ENCODE measurements at regions not wholly inside any gene's neighbourhood (a gene's known extent, or its start where the extent isn't known, plus 50 kb on each side); places are given as distances from the start of the nearest gene placed in this dataset.
"Not testable (repeated sequence)": the region's sequence is repeated elsewhere in the genome, so short reads cannot be mapped to it uniquely, and the experiment has no call there.

DNA sequence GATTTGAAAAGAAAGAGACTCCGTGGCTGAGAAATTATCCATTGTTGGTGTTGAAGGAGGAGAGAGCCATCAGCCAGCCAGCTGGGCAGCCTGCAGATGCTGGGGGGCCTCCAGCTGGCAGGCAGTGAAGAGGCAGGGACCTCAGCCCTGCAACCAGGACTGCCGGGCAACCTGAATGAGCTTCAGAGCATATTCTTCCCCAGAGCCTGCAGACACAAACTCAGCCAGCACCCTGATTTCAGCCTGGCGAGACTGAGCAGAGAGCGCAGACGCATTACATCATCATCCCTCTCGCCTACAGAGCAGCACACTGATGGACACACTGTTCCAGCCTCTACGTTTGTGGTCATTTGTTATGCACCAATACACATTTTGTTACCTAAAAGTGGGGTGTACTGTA, 150.7 kb upstream of the RAB6C start:
- no peak for DNase-seq
- ATAC-seq (ENCODE audit: poor library complexity) = no peak
- intact Hi-C loops (cut with DNase I) = no loop called here

GRCh38 chr2:129829588-129829987, 149.9 kb upstream of the RAB6C start:
- intact Hi-C loops (cut with DNase I) = no loop called here

DNA sequence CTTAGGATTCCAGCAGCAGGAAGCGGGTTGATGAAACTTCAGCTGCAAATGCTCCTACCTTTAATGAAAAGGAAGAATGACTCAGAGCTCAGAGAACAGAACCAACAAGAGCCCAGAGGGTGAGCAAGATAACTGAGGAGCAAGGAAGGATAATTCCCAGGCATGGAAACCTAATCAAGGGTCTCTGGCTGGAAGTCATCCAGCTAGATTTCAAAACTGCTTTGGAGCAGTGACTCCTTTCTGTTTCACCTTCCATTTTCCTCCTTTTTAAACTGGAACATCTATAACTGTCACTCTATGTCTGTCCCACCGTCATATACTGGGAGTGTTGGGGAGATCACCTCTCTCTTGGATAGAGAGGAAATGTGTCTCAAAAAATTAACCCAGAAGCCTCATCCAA, 148.4 kb upstream of the RAB6C start:
- ATAC-seq (ENCODE audit: poor library complexity) = no peak
- intact Hi-C loops (cut with DNase I) = no loop called here
- no peak for DNase-seq

More at GRCh38 chr2:129829588-129829987, 149.9 kb upstream of the RAB6C start:
- no peak for ATAC-seq (ENCODE audit: poor library complexity)
- no peak for DNase-seq

GRCh38 chr2:129833465-129833864, 146.0 kb upstream of the RAB6C start:
- ATAC-seq (ENCODE audit: poor library complexity); DNase-seq; intact Hi-C loops (cut with DNase I): not testable (repeated sequence)

GRCh38 chr2:129847043-129847442, 132.4 kb upstream of the RAB6C start:
- DNase-seq (no peak), ATAC-seq (ENCODE audit: poor library complexity) (no peak)

GRCh38 chr2:129849559-129850160, 129.8 kb upstream of the RAB6C start:
- DNase-seq (no peak), ATAC-seq (ENCODE audit: poor library complexity) (peak; percentile 70)
- intact Hi-C loops (cut with DNase I) = no loop called here

More at GRCh38 chr2:129847043-129847442, 132.4 kb upstream of the RAB6C start:
- intact Hi-C loops (cut with DNase I) = no loop called here

GRCh38 chr2:129857200-129857599, 122.3 kb upstream of the RAB6C start:
- intact Hi-C loops (cut with DNase I) = no loop called here
- peak; percentile 81 for ATAC-seq (ENCODE audit: poor library complexity)

GRCh38 chr2:129859175-129859574, 120.3 kb upstream of the RAB6C start:
- intact Hi-C loops (cut with DNase I) = no loop called here
- ATAC-seq (ENCODE audit: poor library complexity) (peak; percentile 22), DNase-seq (no peak)

More at GRCh38 chr2:129857200-129857599, 122.3 kb upstream of the RAB6C start:
- peak; percentile 61 for DNase-seq

GRCh38 chr2:129860088-129860487, 119.4 kb upstream of the RAB6C start:
- no peak for DNase-seq
- intact Hi-C loops (cut with DNase I) = no loop called here
- ATAC-seq (ENCODE audit: poor library complexity) = no peak

- intact Hi-C loops (cut with DNase I) = no loop called here
- DNase-seq (no peak), ATAC-seq (ENCODE audit: poor library complexity) (no peak)
These were observed 117.7 kb upstream of the RAB6C start for GRCh38 chr2:129861666-129862288.

DNA sequence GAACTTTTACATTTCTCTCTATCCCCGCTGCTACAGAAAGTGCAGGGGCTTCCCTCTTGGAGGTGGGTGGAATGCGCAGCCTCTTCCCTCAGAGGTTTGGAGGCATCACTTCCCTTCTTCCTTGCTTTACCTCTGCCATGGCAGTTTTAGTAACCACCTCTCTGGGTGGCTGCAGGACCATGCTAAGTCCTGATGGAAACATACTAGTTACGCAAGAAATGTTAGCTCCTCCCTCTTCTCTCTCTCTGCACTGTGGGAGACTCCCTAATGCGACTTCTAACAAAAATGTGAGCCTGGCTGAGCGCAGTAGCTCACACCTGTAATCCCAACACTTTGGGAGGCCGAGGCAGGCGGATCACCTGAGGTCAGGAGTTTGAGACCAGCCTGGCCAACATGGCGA, 116.8 kb upstream of the RAB6C start:
- intact Hi-C loops (cut with DNase I) = no loop called here
- no peak for DNase-seq
- ATAC-seq (ENCODE audit: poor library complexity) = no peak

DNA sequence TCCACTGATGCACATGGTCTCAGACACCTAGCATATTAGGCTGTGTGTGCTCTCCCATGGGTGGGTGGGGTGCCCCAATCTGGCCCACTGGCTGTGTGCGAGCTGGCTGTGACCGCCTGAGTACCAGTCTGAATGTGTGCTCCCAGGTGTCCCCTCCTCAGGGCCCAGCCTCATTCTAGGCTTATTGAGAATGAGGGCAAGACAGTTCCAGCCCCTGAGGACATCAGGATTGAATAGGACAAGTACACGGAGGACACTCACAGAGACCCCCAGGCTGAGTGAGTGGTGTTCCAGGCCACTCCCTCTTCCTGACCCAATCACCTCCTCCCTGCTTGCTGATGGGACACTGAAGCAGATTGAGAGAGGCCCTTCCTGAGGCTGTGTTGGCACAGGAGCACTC, 116.1 kb upstream of the RAB6C start:
- ATAC-seq (ENCODE audit: poor library complexity) (no peak), DNase-seq (no peak)
- intact Hi-C loops (cut with DNase I) = no loop called here

DNA sequence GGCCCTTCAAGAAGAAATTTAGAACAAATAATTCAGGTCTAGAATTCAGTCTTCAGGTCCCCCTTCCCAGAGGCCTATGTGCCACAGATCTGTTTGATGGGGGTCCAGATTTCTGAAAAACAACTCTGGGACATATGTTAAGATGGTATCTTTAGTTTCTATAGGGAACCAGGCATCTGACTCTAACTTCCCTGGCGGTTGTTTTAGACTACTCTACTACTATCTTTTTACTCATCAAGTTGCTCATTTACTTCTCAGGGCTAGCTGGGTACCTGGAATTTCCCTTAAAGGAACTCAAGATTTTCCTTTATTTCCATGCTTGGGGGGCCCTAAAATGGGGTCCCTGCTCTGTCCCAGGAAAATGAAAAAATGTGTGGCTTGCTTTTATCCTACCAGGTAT, 114.7 kb upstream of the RAB6C start:
- ATAC-seq (ENCODE audit: poor library complexity) (no peak), DNase-seq (no peak)
- intact Hi-C loops (cut with DNase I) = no loop called here

GRCh38 chr2:129865976-129866375, 113.5 kb upstream of the RAB6C start:
- ATAC-seq (ENCODE audit: poor library complexity) = no peak
- intact Hi-C loops (cut with DNase I) = no loop called here

GRCh38 chr2:129866391-129866790, 113.1 kb upstream of the RAB6C start:
- ATAC-seq (ENCODE audit: poor library complexity) (no peak), DNase-seq (no peak)
- intact Hi-C loops (cut with DNase I) = no loop called here

More at GRCh38 chr2:129865976-129866375, 113.5 kb upstream of the RAB6C start:
- DNase-seq = no peak

- ATAC-seq (ENCODE audit: poor library complexity) = no peak
- intact Hi-C loops (cut with DNase I) = no loop called here
- no peak for DNase-seq
These were observed 111.3 kb upstream of the RAB6C start for GRCh38 chr2:129868151-129868550.

- intact Hi-C loops (cut with DNase I) = no loop called here
These were observed 108.7 kb upstream of the RAB6C start for GRCh38 chr2:129870685-129871241.

DNA sequence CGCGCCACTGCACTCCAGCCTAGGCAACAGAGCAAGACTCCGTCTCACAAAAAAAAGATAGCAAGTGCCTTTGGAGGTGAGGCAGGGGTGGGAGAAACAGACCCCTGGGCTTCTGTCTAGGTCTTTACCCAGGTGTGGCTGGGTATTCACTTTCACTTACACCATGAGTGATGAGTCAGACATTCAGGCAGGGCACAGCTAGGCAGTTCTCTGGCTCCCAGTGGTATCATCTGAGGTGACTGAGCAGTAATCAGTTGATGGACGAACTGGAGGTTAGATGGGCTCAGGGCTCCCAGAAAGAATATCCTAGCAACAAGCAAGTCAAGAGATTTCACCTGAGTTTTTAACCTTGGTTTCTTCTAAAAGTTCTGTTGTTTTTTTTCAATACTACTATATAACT, 107.0 kb upstream of the RAB6C start:
- ATAC-seq (ENCODE audit: poor library complexity) (no peak), DNase-seq (no peak)
- intact Hi-C loops (cut with DNase I) = no loop called here

More at GRCh38 chr2:129870685-129871241, 108.7 kb upstream of the RAB6C start:
- DNase-seq = no peak
- ATAC-seq (ENCODE audit: poor library complexity) = no peak

GRCh38 chr2:129876541-129876940, 102.9 kb upstream of the RAB6C start:
- intact Hi-C loops (cut with DNase I) = no loop called here
- DNase-seq (no peak), ATAC-seq (ENCODE audit: poor library complexity) (no peak)

DNA sequence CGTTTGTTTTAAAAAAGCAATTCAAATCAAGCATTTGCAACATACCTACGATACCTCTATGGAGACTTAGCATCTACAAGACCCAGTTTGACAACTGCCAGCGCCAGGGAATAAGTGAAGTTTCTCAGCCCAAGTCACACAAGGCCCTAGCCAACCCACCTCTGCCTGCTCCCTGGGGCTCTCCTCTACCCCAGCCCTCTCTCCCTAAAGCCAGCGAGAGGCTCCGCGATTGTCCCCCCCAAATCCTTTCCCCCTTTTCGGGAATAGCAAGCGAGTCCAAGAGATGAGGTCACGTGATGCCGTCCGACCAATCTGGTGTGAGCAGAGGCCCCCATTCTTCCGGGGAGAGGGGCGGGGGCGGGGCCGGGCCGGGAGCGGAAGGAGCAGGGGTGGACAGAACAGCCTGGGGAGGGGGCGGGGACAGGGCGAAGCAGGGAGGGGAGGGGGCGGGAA, 102.2 kb upstream of the RAB6C start:
- intact Hi-C loops (cut with DNase I) = no loop called here
- peak; percentile 95 for DNase-seq
- peak; percentile 96 for ATAC-seq (ENCODE audit: poor library complexity)
